EL (cell line): ENCODE measurements at regions not wholly inside any gene's neighbourhood (a gene's known extent, or its start where the extent isn't known, plus 50 kb on each side); places are given as distances from the start of the nearest gene placed in this dataset.
"Not testable (repeated sequence)": the region's sequence is repeated elsewhere in the genome, so short reads cannot be mapped to it uniquely, and the experiment has no call there.

Experiments used
- DNase-seq: peaks from one replicate; pipeline ENCODE4 v3.0.0-alpha.2; 2016

GRCh38 chr4:75180790-75181776, 248.2 kb downstream of the PARM1 start:
- DNase-seq, result peak; percentile 77

DNA sequence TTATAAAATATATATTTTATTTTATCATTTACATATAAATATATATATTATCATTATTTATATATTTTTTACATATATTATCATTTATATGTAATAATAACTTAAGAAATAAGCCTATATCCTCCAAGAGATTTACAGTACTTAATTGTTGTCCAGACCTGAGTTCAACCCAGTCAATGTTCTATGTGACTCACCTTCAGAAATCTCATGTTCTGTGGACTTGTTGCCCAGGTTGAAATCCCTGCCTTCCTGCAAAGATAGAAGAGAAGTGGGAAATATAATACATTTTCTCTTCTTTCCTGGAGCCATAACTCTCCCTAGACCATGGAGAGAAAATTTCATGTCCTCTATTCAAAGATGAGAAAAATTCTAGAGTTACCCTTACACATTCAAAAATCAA, 247.3 kb downstream of the PARM1 start:
- DNase-seq, result no peak

DNA sequence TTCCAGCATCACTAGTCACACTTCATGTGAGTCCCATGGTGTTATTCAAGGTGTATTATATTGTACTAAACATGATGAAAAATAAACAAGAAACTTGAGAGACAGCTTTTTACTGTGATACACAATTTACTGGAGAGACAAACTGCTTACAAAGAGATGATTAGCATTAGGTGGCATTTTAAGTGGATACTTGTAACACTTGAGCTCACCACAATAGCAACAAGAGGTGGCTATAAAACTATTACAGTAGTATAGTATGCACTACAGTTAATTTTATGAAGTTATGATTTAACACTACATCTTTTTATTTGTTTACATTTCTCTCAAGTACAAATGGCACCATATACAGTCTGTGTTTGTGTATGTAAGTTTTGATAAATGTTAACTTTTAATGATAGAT, 246.6 kb downstream of the PARM1 start:
- DNase-seq, result no peak

- DNase-seq, result no peak
These were observed 239.6 kb downstream of the PARM1 start for GRCh38 chr4:75172551-75172950.

DNA sequence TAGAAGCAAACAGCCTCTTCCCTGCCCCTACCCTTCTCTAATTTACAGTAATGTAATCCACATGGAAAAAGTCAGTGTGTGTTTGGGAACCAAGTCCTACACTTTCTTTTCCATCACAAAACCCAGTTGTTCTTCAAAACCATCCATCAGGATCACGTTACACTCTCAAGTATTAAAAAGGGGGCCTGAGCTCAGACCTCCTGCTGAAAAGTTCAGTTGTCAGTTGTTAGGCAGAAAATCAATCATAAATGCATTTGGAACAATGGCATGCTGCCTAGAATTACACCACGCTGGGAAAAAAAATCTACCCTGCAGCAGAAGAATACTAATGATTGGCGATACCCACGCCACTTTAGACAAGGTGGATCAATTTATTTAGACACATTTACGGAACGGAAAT, 236.5 kb downstream of the PARM1 start:
- DNase-seq, result no peak

DNA sequence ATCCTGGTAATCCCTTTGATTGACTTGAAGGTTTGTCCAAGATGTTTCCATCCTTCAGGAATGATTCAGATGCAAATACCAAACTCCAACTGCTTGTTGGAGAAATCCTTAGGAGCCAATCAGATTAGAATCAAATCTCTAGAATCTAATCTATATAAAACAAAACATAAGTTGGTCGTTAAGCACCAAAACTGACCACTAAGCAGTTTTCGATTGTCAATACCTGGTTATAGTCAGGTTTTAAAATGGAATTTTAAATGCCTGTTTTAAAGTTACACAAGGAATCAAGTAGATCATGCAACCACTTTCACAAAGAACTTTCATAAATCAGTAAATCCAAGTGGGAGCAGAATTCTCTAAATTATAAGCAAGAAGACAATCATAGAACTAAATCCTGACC, 236.1 kb downstream of the PARM1 start:
- no peak for DNase-seq

DNA sequence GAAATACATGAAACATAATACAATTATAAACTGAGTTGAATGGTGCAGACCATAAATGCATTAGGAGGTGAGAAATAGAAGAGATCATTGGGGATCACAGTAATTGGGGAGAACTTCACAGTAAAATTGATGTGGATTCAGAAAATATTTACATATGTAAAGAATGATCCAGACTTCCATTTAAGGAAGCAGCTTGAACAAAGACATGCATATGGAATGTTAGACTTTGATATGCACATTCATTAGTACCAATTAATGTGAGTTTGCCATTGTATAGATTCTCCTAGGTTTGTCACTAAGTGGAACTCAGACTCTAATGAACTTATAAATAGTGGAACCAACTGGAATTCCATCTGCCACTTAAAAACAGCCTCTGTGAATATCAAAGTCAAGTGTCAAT, 235.6 kb downstream of the PARM1 start:
- no peak for DNase-seq

- DNase-seq, result not testable (repeated sequence)
These were observed 232.2 kb downstream of the PARM1 start for GRCh38 chr4:75165100-75165499.

DNA sequence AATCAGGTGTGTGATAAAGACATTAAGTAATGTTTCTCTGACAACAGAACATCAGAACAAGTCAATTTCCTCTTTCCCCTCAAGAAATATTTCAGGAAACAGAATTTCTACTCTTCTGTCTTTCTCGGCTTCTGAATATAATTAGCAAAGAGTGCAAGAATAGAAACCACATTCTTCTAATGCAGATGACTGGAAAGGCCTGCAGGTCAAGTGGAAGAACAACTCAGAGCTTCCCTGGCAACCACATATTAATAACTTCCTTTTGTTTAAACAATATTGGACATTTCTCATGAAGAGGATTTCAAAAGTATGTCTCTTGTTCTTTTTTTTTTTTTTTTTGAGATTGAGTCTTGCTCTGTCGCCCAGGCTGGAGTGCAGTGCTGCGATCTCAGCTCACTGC, 225.5 kb downstream of the PARM1 start:
- no peak for DNase-seq

DNA sequence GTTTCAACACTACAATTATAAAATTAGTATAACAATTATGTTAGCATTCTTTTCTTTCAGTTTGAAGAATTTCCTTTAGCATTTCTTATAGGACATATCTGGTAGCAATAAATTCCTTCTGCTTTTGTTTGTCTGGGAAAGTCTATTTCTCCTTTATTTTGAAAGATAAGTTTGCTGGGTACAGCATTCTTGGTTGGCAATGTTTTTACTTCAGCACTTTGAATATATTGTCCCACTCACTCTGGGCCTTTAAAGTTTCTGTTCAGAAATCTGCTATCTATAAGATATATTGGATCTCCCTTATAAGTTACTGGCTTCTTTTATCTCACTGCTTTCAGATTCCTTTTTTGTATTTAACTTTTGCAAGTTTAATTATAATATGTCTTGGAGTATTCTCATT, 222.1 kb downstream of the PARM1 start:
- DNase-seq, result no peak

GRCh38 chr4:75146223-75146622, 213.3 kb downstream of the PARM1 start:
- DNase-seq, result no peak

GRCh38 chr4:75144475-75144874, 211.6 kb downstream of the PARM1 start:
- DNase-seq, result no peak

DNA sequence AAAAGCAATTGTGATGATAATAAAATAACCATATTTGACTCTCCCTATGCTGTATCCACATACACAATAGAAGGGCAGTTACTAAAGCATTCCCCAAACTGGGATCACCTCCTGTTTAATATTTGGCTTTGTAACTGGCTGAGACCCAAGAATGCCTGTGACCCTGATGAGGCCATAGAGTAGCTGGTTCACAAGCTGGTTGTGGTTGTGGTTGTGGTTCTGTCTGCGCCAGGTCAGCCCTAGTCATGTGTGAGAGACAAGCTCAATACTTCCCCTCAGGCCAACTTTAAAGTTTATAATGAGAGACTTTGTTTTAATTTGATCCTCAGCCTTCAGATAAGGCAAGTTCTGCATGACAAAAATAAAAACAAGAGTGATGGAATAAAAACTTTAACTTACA, 209.9 kb downstream of the PARM1 start:
- DNase-seq, result peak; percentile 2

DNA sequence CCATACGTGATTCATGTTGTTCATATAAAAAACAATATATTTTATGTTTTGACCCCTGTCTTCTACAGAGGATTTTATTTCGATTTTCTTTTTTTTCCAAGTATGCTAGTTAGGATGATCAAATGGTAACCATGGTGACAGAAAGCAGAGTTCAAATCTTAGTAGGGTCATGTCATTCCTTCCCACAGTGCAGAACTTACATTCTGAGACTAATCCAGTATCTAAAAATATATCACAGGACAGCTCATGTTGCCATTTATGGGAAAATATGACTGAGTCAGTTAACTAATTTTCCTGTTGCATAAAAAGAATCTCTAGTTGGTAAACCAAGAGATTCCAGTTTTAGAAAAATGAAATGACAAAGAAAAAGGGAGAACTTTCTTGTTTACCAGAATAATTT, 209.5 kb downstream of the PARM1 start:
- DNase-seq, result no peak

DNA sequence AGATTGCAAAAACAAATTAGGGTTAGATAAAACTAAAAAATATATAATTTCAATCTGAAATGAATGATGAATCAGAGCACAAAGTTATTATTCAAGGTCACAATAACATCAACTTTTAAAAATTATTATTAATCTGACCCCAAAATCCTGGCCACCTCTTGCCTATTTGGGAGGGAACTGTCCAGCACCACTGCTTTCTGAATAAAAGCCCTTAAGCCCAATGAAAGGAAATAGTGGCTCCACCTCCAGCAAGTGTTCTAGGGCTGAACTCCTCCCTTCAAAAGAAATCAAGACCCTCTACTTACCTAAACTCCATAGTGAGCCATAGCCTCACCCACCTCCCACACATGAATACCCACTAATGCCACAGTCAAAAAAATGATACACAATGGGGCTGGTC, 208.2 kb downstream of the PARM1 start:
- no peak for DNase-seq

- DNase-seq, result no peak
These were observed 204.4 kb downstream of the PARM1 start for GRCh38 chr4:75137302-75137701.

DNA sequence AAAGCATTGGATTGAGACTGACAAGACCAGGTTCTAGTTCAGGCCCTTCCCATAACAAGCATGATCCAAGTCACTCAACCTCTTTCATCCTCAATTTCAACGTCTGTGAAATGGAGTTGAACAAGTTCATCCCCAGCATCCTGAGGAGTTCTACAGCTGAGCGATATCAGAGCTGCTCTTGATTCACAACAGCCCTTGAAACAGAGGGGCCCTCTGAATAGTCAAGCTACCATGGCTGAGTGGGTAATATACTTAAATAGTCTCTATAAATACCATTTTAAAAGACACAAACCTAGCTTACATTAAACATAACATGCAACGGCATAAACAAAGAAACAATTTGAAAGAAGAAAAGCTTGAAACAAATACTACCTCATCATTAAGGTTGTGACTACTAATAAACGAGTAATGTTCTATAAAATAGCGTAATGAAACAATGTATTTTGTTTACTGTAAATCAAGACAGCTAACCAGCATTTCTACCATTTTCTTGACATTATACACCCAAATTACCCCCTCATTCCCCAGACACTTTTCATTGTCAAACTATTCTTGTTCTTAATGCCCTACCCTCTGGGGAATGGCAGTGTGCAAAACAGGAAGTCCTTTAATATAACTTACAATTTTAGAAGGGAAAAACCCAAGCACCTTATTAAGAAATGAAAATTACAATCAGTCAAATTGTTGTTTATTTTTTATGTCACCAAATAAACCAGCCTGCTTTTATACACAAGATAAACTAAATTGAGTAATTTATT, 202.3 kb downstream of the PARM1 start:
- DNase-seq, result no peak

DNA sequence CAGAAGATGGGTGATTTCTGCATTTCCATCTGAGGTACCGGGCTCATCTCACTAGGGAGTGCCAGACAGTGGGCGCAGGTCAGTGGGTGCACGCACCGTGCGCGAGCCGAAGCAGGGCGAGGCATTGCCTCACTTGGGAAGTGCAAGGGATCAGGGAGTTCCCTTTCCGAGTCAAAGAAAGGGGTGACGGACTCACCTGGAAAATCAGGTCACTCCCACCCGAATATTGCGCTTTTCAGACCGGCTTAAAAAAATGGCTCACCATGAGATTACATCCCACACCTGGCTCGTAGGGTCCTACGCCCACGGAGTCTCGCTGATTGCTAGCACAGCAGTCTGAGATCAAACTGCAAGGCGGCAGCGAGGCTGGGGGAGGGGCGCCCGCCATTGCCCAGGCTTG, 194.0 kb downstream of the PARM1 start:
- not testable (repeated sequence) for DNase-seq

DNA sequence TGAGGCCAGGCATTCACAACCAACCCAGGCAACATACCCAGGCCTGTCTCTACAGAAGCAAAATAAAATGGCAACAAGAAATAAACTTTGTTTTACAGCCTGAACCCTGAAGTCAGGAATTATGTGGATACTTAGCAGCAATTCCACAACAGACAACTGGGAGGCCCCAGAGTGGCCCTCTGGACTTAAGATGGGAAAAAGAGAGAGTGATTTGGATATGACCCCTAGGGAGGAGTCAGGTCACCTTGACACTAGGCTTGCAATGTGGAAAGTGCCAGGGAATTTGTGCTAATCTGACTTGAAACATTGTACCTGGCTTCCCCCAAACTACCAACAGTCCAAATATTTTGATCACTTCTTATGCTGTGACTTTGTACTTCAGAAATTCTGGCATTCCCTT, 193.1 kb downstream of the PARM1 start:
- no peak for DNase-seq

DNA sequence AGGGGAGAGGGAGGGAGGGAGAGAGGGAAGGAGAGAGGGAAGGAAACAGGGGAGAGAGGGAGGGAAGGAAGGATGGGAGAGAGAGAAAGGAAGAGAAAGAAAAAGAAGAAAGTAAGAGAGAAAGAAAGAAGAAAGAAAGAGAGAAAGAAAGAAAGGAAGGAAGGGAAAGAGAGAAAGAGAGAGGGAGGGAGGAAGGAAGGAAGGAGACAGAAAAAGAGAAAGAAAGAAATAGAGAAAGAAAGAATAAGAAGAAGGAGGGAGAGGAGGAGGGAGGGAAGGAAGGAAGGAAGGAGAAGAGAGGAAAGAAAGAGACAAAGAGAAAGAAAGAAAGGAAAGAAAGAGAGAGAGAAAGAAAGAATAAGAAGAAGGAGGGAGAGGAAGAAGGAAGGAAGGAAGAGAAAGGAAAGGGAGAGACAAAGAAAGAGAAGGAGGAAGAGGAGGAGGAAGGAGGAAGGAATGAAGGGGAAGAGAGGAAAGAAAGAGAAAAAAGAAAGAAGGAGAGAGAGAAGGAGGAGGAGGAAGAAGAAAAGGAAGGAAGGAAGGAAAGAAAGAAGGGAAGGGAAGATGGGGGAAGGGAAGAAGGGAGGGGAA, 189.6 kb downstream of the PARM1 start:
- DNase-seq, result no peak

- no peak for DNase-seq
These were observed 185.8 kb downstream of the PARM1 start for GRCh38 chr4:75118739-75119138.

DNA sequence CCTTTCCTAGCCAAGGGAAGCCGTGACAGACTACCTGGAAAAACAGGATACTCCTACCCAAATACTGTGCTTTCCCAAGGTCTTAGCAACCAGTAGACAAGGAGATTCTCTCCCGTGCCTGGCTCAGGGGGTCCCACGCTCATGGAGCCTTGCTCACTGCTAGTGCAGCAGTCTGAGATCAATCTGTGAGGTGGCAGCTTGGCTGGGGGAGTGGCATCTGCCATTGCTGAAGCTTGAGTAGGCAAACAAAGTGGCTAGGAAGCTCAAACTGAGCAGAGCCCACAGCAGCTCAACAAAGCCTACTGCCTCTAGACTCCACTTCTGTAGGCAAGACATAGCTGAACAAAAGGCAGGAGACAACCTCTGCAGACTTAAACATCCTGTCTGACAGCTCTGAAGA, 177.1 kb downstream of the PARM1 start:
- DNase-seq, result no peak

DNA sequence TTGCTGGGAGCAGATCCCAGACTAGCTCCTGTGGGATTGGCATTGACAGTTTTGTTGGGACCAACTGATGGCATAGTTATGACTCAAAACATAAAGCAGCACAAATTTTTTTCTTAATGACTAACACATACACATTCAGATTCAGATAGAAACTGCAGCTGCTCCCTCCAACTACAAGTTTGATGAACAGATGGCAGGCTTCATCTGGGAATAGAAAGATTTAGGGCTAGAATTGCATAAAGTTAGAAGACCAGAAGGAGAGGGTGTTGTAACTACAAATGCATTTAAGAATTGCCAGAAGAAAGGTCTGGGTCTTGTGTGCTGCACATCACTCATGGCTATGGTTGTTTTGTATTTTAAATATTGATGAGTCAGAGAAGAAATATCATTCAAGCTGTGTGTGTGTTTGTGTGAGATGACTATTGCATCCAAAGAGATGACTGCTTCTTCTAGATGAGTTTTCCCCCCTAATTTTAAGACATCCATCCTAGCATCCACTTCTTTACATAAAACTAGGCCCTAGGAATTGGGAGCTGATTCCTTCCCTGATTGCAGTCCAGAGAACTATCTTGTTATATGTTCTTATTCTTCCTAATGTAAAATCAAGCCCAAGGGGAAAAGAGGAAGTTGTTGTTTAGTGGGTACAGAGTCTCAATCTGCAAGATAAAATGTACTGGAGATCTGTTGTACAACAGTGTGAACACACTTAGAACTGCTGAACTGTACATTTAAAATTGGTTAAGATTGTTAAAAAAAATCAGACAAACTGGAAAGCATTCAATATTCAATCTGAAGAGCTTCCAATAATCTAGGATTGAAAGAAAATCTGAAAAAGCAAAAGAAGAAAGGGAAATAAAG, 175.1 kb downstream of the PARM1 start:
- no peak for DNase-seq
